Neuron (in vitro differentiated cells): ENCODE measurements at regions not wholly inside any gene's neighbourhood (a gene's known extent, or its start where the extent isn't known, plus 50 kb on each side); places are given as distances from the start of the nearest gene placed in this dataset.

Experiments used
- H2AFZ ChIP-seq: one replicate; pipeline ENCODE4 v1.6.1; 2013; ENCODE audit warnings: low read depth, mild to moderate bottlenecking, inconsistent platforms, low read length, moderate library complexity
- H3K27me3 ChIP-seq: one replicate; pipeline ENCODE4 v1.6.1; 2013; ENCODE audit warnings: low read length; ENCODE audit not compliant: insufficient read depth
- H3K36me3 ChIP-seq: one replicate; pipeline ENCODE4 v1.6.1; 2013; ENCODE audit warnings: low read length; ENCODE audit not compliant: insufficient read depth
- H3K4me1 ChIP-seq: one replicate; pipeline ENCODE4 v1.6.1; 2013; ENCODE audit warnings: low read length; ENCODE audit not compliant: insufficient read depth
- H3K4me3 ChIP-seq: 2 replicates; pipeline ENCODE4 v1.5.1; 2013; ENCODE audit warnings: mild to moderate bottlenecking, low read length, moderate library complexity
- H3K9me3 ChIP-seq: one replicate; pipeline ENCODE4 v1.6.1; 2013; ENCODE audit warnings: low read length

DNA sequence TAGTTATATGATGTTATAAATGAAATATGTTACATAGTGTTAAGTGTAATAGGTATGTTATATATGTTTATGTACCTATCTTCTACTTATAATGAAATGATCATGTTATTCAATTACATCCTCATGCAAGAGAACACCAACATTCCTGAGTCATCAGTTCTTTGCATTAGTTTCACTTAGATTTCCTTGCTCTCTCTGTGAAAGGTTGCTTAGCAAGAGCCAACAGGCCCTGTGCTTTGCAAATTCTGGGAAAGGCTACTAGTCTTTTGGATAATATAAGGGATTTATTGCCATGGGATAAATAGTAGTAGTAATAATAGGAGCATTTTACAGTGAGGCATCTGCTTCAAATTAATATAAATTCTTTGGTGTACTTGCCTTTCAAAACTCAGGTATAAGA is 274.8 kb downstream of the SP3 start:
- Histone ChIP-seq H3K4me3 (no peak overlapping the region), H2AFZ (no peak overlapping the region), H3K27me3 (no peaks in the 10 kb centered on the region), H3K36me3 (no peaks in the 10 kb centered on the region), H3K4me1 (peaks cover under 1% of the 10 kb centered on the region), H3K9me3 (peaks cover 3% of the 10 kb centered on the region)

DNA sequence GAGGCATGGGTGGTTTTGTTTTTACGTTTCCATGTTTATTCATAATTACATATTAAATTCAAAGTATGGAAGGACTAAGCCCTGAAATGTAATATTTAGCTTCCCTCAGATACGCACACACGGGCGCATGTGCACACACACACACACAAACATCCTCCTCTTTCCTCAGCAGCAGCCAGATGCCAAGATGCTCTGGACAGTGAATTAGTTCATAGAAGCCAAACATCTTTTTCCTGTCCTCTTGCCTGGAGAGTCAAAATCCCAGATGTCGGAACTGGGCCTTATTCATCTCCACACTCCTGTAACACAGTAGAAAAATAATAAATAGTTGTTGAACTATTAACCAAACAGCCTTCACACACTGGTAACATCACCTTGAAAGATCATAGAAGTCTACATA is 273.1 kb downstream of the SP3 start:
- peaks cover 3% of the 10 kb centered on the region for H3K9me3 ChIP-seq
- H3K4me1 ChIP-seq: no peaks in the 10 kb centered on the region
- H3K4me3 ChIP-seq: no peak overlapping the region
- no peak overlapping the region for H2AFZ ChIP-seq
- H3K36me3 ChIP-seq: no peaks in the 10 kb centered on the region
- H3K27me3 ChIP-seq: no peaks in the 10 kb centered on the region

- H3K9me3 ChIP-seq: peaks cover 3% of the 10 kb centered on the region
- H3K27me3 ChIP-seq: no peaks in the 10 kb centered on the region
- H3K36me3 ChIP-seq: no peaks in the 10 kb centered on the region
- H3K4me3 ChIP-seq: no peak overlapping the region
- no peak overlapping the region for H2AFZ ChIP-seq
- no peaks in the 10 kb centered on the region for H3K4me1 ChIP-seq
Observed at GRCh38 chr2:173693044-173693589, 272.1 kb downstream of the SP3 start.

GRCh38 chr2:173696274-173696673 is 268.9 kb downstream of the SP3 start:
- Histone ChIP-seq H3K4me3 (no peak overlapping the region), H3K27me3 (no peaks in the 10 kb centered on the region), H3K4me1 (no peaks in the 10 kb centered on the region), H3K9me3 (peaks cover 3% of the 10 kb centered on the region), H3K36me3 (no peaks in the 10 kb centered on the region), H2AFZ (no peak overlapping the region)

DNA sequence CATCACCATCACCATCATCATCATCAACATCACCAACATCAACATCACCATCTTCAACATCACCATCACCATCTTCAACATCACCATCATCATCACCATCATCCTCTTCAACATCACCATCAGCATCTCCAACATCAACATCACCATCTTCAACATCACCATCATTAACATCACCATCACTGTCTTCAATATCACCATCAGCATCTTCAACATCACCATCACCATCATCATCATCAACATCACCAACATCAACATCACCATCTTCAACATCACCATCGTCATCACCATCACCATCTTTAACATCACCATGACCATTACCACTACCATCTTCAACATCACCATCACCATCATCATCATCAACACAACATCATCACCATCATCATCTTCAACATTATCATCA is 267.2 kb downstream of the SP3 start:
- Histone ChIP-seq H3K4me1 (no peaks in the 10 kb centered on the region), H2AFZ (no peak overlapping the region), H3K9me3 (peaks cover 3% of the 10 kb centered on the region), H3K4me3 (no peak overlapping the region), H3K36me3 (no peaks in the 10 kb centered on the region), H3K27me3 (no peaks in the 10 kb centered on the region)

DNA sequence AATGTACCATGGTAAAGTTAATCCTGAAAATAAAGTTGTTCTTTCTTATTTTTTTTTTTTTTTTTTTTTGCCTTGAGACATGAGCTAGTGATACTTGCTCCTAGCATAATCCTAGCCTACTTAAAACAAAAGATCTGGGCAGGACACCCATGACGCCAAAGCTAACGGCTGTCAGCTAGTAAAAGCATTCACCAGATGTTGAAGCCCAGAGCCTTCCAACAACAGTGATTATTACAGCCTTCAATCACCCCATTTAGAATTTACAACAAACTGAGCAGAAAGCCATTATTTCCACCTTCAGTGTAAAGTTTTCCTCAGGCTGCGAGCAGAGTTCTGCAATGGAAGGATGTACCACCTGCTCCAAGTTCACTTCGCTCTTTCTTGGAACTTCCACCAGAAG is 259.5 kb downstream of the SP3 start:
- no peaks in the 10 kb centered on the region for H3K9me3 ChIP-seq

GRCh38 chr2:173706936-173707335 is 258.2 kb downstream of the SP3 start:
- Histone ChIP-seq H2AFZ (no peak overlapping the region), H3K27me3 (no peaks in the 10 kb centered on the region), H3K4me3 (no peak overlapping the region), H3K4me1 (no peaks in the 10 kb centered on the region), H3K36me3 (no peaks in the 10 kb centered on the region), H3K9me3 (no peaks in the 10 kb centered on the region)

More for the DNA sequence above, 259.5 kb downstream of the SP3 start:
- no peaks in the 10 kb centered on the region for H3K4me1 ChIP-seq
- H3K27me3 ChIP-seq: no peaks in the 10 kb centered on the region
- no peak overlapping the region for H3K4me3 ChIP-seq
- H3K36me3 ChIP-seq: no peaks in the 10 kb centered on the region
- H2AFZ ChIP-seq: no peak overlapping the region

DNA sequence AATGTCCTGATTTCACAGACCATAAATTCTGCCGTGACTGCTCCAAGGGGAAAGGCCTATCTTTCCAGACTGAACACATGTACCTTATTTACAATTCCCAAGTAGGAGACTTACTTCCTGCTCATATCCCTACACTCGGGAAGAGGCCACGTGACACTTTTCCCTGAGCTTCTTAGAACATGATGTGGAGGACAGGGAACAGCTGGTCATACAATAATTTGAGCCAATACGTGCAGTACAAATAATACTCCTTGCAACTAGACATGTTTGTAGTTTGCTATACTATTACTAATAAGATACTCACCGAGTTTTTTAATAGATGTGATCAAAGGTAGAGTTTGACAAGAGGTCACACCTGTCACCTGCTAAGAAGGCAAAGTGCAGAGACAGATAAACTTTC is 256.4 kb downstream of the SP3 start:
- no peaks in the 10 kb centered on the region for H3K4me1 ChIP-seq
- no peaks in the 10 kb centered on the region for H3K27me3 ChIP-seq
- no peak overlapping the region for H2AFZ ChIP-seq
- no peaks in the 10 kb centered on the region for H3K36me3 ChIP-seq
- H3K4me3 ChIP-seq: no peak overlapping the region
- no peaks in the 10 kb centered on the region for H3K9me3 ChIP-seq

GRCh38 chr2:173711816-173712215 is 253.4 kb downstream of the SP3 start:
- Histone ChIP-seq H3K27me3 (no peaks in the 10 kb centered on the region), H3K4me1 (peaks cover 11% of the 10 kb centered on the region), H3K36me3 (no peaks in the 10 kb centered on the region), H2AFZ (no peak overlapping the region), H3K4me3 (no peak overlapping the region), H3K9me3 (no peaks in the 10 kb centered on the region)

DNA sequence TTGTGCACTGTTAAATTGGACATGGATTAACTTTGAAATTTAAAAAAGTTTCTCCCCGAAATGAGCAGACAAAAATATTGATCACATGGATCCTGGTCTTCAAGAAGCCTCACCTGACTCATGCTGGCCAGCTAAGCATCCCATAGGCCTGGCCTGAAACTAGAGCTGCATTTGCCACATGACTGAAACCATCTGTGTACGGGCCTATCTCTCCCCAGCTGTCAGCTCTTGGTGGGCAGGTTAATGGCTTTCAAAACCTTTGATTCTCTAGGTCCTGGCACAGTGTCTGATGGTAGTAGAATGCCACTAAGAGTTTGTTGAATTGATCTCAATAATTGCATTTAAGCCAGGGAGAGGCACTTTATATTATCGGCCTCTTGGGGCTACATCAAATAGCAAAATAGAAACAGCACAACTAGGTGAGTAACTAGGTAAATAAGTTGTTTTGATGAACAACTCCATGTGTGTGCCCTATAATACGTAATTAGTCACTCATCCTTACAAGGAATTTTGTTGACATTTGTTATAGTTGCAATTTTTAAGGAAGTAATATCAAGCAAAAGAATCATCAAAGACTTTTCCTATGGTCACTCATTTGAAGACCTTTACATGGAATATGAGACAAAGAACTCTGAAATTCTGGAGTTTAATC is 251.1 kb downstream of the SP3 start:
- no peak overlapping the region for H3K4me3 ChIP-seq
- no peaks in the 10 kb centered on the region for H3K36me3 ChIP-seq
- no peaks in the 10 kb centered on the region for H3K27me3 ChIP-seq
- no peak overlapping the region for H2AFZ ChIP-seq
- no peaks in the 10 kb centered on the region for H3K9me3 ChIP-seq
- H3K4me1 ChIP-seq: peaks cover 11% of the 10 kb centered on the region

DNA sequence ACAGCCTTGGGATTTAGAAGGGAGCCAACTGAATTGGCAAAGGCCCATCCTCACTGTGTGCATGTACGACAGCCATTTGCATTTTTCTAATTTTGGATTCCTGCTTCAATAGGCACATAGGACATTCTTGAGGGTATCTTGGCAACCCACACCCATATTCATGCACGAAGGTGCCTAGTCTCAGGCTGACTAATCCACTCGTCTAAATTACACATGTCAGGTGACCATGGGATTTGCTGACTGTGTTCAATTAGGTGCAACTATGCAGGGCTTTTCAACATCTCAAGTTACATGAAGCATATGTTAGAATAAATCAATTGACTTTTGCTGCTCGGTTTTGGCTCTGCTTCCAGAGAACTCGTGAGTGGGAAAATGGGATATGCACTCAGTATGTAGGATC is 249.7 kb downstream of the SP3 start:
- Histone ChIP-seq H2AFZ (no peak overlapping the region), H3K36me3 (no peaks in the 10 kb centered on the region), H3K9me3 (no peaks in the 10 kb centered on the region), H3K4me3 (no peak overlapping the region), H3K27me3 (no peaks in the 10 kb centered on the region), H3K4me1 (peaks cover 11% of the 10 kb centered on the region)

DNA sequence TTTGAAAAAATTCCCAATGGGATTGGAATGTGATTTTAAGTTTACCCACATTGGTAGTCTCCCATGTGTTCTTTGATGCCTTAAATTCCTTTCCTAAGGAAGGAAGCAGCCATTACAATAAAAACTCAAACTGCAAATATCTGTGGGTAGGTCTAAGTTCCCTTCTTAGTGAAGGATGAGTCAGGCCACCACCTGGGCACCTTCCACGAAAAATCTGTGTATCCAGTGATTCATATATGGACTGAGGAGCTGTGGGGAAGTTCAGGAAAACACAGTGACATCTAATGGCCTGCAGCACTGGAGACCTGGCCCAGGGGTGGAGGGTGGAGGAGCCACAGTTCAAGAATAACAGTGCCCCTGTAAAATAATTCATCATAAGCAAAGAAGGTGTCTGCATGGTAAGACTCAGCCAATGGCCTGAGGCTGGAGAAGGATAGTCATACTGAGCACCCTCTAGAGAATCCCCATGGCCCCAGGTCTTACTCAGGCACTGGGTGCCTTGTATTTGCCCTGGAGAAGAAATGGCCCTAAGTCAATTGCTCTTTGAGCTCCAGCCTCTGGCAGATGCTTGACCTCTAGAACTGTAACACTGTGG is 248.6 kb downstream of the SP3 start:
- H2AFZ ChIP-seq: no peak overlapping the region
- H3K36me3 ChIP-seq: no peaks in the 10 kb centered on the region
- no peak overlapping the region for H3K4me3 ChIP-seq
- peaks cover 11% of the 10 kb centered on the region for H3K4me1 ChIP-seq
- H3K27me3 ChIP-seq: no peaks in the 10 kb centered on the region
- no peaks in the 10 kb centered on the region for H3K9me3 ChIP-seq

DNA sequence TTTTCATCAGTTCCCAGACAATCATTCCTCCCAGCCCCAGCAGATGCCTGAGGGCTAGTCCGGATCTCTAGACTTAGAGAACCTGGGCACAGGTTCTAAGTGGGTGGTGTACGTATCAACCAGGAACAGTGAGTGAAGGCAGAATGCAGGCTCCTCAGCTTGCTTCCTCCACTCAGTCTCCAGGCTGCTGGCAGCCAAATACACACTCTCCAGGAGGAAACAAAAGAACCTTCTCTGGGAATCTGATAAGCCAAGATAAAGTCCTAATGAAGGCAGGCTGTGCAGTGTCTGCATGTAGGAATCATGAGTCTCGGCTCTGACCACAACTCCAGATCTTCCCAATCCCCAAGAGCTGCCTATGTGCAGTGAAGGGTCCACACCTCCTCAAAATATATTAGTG is 245.7 kb downstream of the SP3 start:
- H3K4me3 ChIP-seq: no peak overlapping the region

DNA sequence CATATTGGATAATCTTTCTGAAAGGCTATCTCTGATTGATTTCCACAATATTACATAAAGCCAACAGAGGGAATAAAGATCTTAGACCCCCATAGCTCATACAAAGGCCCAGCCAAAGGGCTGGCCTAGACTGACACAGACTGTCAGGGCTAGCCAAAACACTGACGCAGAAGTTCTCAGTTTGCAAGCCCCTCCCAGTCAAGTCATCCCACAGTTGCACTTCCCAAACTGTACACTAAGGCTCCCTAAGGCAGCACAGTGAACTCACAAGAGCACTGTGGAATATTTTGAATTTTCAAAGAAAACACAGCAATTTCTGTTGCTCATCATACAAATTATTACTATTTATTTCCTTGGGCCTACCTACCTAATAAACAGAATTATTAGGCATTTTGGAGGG is 244.9 kb downstream of the SP3 start:
- Histone ChIP-seq H3K36me3 (no peaks in the 10 kb centered on the region), H2AFZ (no peak overlapping the region), H3K4me3 (no peak overlapping the region), H3K27me3 (no peaks in the 10 kb centered on the region), H3K4me1 (peaks cover 6% of the 10 kb centered on the region), H3K9me3 (no peaks in the 10 kb centered on the region)

More for the DNA sequence above, 245.7 kb downstream of the SP3 start:
- H3K9me3 ChIP-seq: no peaks in the 10 kb centered on the region
- no peaks in the 10 kb centered on the region for H3K27me3 ChIP-seq
- no peak overlapping the region for H2AFZ ChIP-seq
- peaks cover 11% of the 10 kb centered on the region for H3K4me1 ChIP-seq
- no peaks in the 10 kb centered on the region for H3K36me3 ChIP-seq
